GM12878 (cell line): ENCODE measurements at regions not wholly inside any gene's neighbourhood (a gene's known extent, or its start where the extent isn't known, plus 50 kb on each side); places are given as distances from the start of the nearest gene placed in this dataset.

Source experiments
- ATAC-seq: fragments of 200-7000 bp; cut with Tn5 transposase; 3 replicates; pipeline ENCODE4 v1.9.1; 2020; ENCODE audit warnings: mild to moderate bottlenecking, moderate library complexity
- BruUV-seq: library from RNA; stranded (reverse); fragments of 400-500 nt; replicated peaks from 2 replicates; lab custom pipeline; 2021; lab: Mats Ljungman, UMichigan
- CTCF ChIA-PET: fragments of 300-600 bp; sonication (Branson Sonifier 250); formaldehyde crosslinking; extraction: SDS; loops from one replicate; lab custom pipeline; 2021; ENCODE audit warnings: inconsistent platforms; lab: Yijun Ruan, JAX
- POLR2A ChIA-PET: fragments of 350-600 bp; formaldehyde crosslinking; extraction: SDS; loops from one replicate; lab custom pipeline; 2021; ENCODE audit warnings: inconsistent platforms; lab: Charles Lee
- RAD21 ChIA-PET: fragments of 300-600 bp; sonication (Branson Sonifier 250); formaldehyde crosslinking; loops from one replicate; lab custom pipeline; 2023; ENCODE audit warnings: antibody characterized with exemption; ENCODE audit not compliant: unreplicated experiment; lab: Charles Lee
- SMC1A ChIA-PET: fragments of 300-600 bp; sonication (Branson Sonifier 250); formaldehyde crosslinking; loops from one replicate; lab custom pipeline; 2023; ENCODE audit not compliant: unreplicated experiment, uncharacterized antibody; lab: Charles Lee
- DNase-seq: peaks from one replicate; pipeline ENCODE4 v3.0.0-alpha.2; 2011; ENCODE audit warnings: low read depth, low spot score
- FAIRE-seq: peaks from 3 replicates; lab custom pipeline; 2011; peaks lifted over from hg19 to GRCh38; lab: Jason Lieb, UNC
- H2AFZ ChIP-seq: 2 replicates; pipeline ENCODE4 v1.6.0; 2011; ENCODE audit warnings: low read depth, low read length, control low read depth; ENCODE audit not compliant: control insufficient read depth
- H3K27ac ChIP-seq: 2 replicates; pipeline ENCODE4 v1.5.1; 2011; ENCODE audit warnings: control low read depth; ENCODE audit not compliant: control insufficient read depth, insufficient read depth
- H3K27me3 ChIP-seq, 2 experiments: replicated peaks in 1 of 2; 2 replicates each; pipeline versions ENCODE4 v1.6.0 to v1.6.1; 2011; ENCODE audit warnings: low read length in 1 of 2; ENCODE audit not compliant: control insufficient read depth in 2 of 2, insufficient read depth in 2 of 2
- H3K36me3 ChIP-seq, 2 experiments: 2 replicates each; pipeline ENCODE4 v1.5.1; 2011; ENCODE audit warnings: low read length in 1 of 2; ENCODE audit not compliant: control insufficient read depth in 2 of 2, insufficient read depth in 2 of 2
- H3K4me1 ChIP-seq: 2 replicates; pipeline ENCODE4 v1.6.1; 2011; ENCODE audit warnings: mild to moderate bottlenecking, low read length, moderate library complexity, mixed read lengths; ENCODE audit not compliant: control insufficient read depth, insufficient read depth
- H3K4me2 ChIP-seq: 2 replicates; pipeline ENCODE4 v1.6.0; 2011; ENCODE audit warnings: control low read depth; ENCODE audit not compliant: control insufficient read depth, insufficient read depth
- H3K4me3 ChIP-seq: fragments of 200-600 bp; sonication (generic); 2 replicates; pipeline ENCODE4 v1.5.1; 2016
- H3K79me2 ChIP-seq: 2 replicates; pipeline ENCODE4 v1.6.0; 2011; ENCODE audit warnings: low read length; ENCODE audit not compliant: control insufficient read depth, insufficient read depth
- H3K9ac ChIP-seq: 2 replicates; pipeline ENCODE4 v1.8.0; 2011; ENCODE audit warnings: low read length, control low read depth, mixed read lengths; ENCODE audit not compliant: control insufficient read depth, insufficient read depth
- H3K9me3 ChIP-seq: replicated peaks from 3 replicates; pipeline ENCODE4 v1.5.1; 2011; ENCODE audit warnings: mild to moderate bottlenecking, low read length; ENCODE audit not compliant: control insufficient read depth, insufficient read depth
- H4K20me1 ChIP-seq: 2 replicates; pipeline ENCODE4 v1.6.0; 2011; ENCODE audit not compliant: control insufficient read depth, insufficient read depth
- BACH1 ChIP-seq: fragments of 450-650 bp; IDR thresholded peaks from 2 replicates; pipeline ENCODE4 v1.6.1; 2017; ENCODE audit warnings: mild to moderate bottlenecking, borderline replicate concordance
- HDGF ChIP-seq: fragments of 450-650 bp; IDR thresholded peaks from 2 replicates; pipeline ENCODE4 v1.6.1; 2016; ENCODE audit warnings: antibody characterized with exemption
- JUNB ChIP-seq: IDR thresholded peaks from 2 replicates; pipeline ENCODE4 v1.6.1; 2016; ENCODE audit warnings: antibody characterized with exemption, mild to moderate bottlenecking
- RBBP5 ChIP-seq: fragments of 200-600 bp; sonication (generic); conservative IDR thresholded peaks from 2 replicates; pipeline ENCODE4 v1.6.1; 2016
- TAF1 ChIP-seq: IDR thresholded peaks from 2 replicates; pipeline ENCODE4 v1.6.1; 2011; ENCODE audit warnings: mild to moderate bottlenecking, low read depth, low read length, borderline replicate concordance
- WGBS: methylation state at CpG from one replicate; pipeline ENCODE4 v1.1.6; 2016; ENCODE audit warnings: low lambda C conversion rate; ENCODE audit not compliant: insufficient replicate concordance, insufficient coverage; ENCODE audit errors: missing lambda C conversion rate; 5-methylcytosine and 5-hydroxymethylcytosine counted together
- in situ Hi-C: fragments of 300-500 bp; cut with MboI; formaldehyde crosslinking; loops from 9 replicates; pipeline ENCODE4 v1.14.3; 2018; ENCODE audit warnings: mixed read lengths
- intact Hi-C: fragments of 100-400 bp; cut with micrococcal nuclease; formaldehyde crosslinking; loops from one replicate; pipeline ENCODE4 v1.14.2; 2022; ENCODE audit not compliant: unreplicated experiment
- TF ChIP-seq, protein P1 (sequence below): IDR thresholded peaks from 2 replicates; pipeline ENCODE4 v1.6.1; 2011; ENCODE audit warnings: borderline replicate concordance, low read depth, mild to moderate bottlenecking, moderate library complexity, low read length; ENCODE audit not compliant: insufficient read depth, poor library complexity, severe bottlenecking

DNA sequence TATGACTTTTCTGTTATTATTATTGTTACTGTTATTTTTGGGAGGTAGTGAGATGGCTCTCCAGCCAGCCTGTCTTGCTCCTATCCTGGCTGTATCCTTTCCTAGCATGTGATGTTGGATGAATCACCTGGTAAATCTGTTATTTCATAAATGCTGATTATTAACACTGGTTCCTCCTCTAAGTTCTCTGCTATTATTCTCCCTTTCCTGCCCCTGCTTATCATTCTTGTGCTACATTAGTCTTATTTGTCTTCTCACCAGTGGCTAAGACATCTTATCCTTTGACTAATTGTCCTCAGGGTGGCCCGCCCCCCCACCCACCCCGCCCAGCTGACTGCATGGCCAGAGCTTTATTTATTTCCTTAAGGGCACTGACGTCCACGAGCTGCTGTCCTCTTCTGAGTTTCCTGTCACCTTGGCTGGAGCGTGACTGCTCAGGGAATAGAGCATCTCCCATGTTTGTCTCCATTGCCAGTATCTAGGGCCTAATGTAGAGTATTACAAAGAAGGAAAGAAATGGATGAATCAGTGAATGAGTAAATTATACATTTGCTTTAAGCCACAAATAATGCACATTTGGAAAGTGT, 110.1 kb upstream of the KLF6 start:
- SMC1A ChIA-PET: interaction anchor here (0.6 to 11.6 kb wide), 5 partner anchors 18 to 89 kb away, joined by 3 to 188 read pairs (median 3); no protein-coding TSS in a partner anchor
- in situ Hi-C loops: no loop called here
- TF ChIP-seq BACH1 (no peak), RBBP5 (no peak), TAF1 (no peak), JUNB (no peak), HDGF (no peak)
- TF ChIP-seq, protein P1, sequence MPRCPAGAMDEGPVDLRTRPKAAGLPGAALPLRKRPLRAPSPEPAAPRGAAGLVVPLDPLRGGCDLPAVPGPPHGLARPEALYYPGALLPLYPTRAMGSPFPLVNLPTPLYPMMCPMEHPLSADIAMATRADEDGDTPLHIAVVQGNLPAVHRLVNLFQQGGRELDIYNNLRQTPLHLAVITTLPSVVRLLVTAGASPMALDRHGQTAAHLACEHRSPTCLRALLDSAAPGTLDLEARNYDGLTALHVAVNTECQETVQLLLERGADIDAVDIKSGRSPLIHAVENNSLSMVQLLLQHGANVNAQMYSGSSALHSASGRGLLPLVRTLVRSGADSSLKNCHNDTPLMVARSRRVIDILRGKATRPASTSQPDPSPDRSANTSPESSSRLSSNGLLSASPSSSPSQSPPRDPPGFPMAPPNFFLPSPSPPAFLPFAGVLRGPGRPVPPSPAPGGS: no peak
- TF ChIP-seq, all 136 proteins: peak for 0
- 63% methylated on average over 5 of the region's 5 CpGs for WGBS
- ChIA-PET RAD21 (interaction anchor here (1.1 to 5.7 kb wide), 2 partner anchors 20 to 27 kb away, joined by 3 to 45 read pairs; no protein-coding TSS in a partner anchor), POLR2A (no interaction called here), CTCF (interaction anchor here (1.8 kb wide), 1 partner anchor 30 kb away, joined by 4 read pairs; no protein-coding TSS in a partner anchor)
- intact Hi-C loops: no loop called here
- no peak for DNase-seq
- H3K27me3 ChIP-seq: no peaks in the 10 kb centered on the region
- no peak overlapping the region for H2AFZ ChIP-seq
- H3K9me3 ChIP-seq: no peaks in the 10 kb centered on the region; the same call in 2 of the 3 replicates
- H3K27ac ChIP-seq: no peak overlapping the region
- no peak overlapping the region for H3K4me2 ChIP-seq
- H3K36me3 ChIP-seq: no peaks in the 10 kb centered on the region
- no peaks in the 10 kb centered on the region for H4K20me1 ChIP-seq
- no peak overlapping the region for H3K4me3 ChIP-seq
- no peaks in the 10 kb centered on the region for H3K79me2 ChIP-seq
- no peak for ATAC-seq
- H3K9ac ChIP-seq: no peak overlapping the region
- no TSS peak for BruUV-seq
- FAIRE-seq: no peak
- H3K4me1 ChIP-seq: peaks cover 10% of the 10 kb centered on the region
